ENCODE measurements at regions not wholly inside any gene's neighbourhood (a gene's known extent, or its start where the extent isn't known, plus 50 kb on each side); places are given as distances from the start of the nearest gene placed in this dataset.

DNA sequence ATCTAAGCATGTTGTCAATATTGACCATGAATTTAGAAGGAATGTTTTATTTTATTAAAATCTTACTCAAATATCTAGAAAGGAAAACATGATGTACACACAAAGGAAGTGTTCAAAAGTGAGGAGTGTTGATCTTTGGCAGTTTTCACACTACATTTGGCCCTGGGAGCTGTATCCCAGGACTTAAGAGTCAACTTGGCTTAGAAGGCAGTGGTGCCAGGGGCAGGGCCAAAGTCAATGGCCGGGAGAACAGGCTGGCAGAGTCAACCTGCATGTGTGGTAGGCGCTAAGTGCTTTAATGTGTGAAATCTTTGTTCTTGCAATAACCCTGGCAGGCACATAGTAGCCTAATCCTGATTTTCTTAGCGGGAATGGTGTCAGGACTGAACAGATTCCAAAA lies 228.4 kb downstream of the TENT4A start:
- TF ChIP-seq, protein P1, sequence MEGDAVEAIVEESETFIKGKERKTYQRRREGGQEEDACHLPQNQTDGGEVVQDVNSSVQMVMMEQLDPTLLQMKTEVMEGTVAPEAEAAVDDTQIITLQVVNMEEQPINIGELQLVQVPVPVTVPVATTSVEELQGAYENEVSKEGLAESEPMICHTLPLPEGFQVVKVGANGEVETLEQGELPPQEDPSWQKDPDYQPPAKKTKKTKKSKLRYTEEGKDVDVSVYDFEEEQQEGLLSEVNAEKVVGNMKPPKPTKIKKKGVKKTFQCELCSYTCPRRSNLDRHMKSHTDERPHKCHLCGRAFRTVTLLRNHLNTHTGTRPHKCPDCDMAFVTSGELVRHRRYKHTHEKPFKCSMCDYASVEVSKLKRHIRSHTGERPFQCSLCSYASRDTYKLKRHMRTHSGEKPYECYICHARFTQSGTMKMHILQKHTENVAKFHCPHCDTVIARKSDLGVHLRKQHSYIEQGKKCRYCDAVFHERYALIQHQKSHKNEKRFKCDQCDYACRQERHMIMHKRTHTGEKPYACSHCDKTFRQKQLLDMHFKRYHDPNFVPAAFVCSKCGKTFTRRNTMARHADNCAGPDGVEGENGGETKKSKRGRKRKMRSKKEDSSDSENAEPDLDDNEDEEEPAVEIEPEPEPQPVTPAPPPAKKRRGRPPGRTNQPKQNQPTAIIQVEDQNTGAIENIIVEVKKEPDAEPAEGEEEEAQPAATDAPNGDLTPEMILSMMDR (conservative IDR thresholded peaks at IDR 0.05; ENCODE audit: low read depth, low read length) = no peak
- no peak for DNase-seq (ENCODE audit: low read depth)

DNA sequence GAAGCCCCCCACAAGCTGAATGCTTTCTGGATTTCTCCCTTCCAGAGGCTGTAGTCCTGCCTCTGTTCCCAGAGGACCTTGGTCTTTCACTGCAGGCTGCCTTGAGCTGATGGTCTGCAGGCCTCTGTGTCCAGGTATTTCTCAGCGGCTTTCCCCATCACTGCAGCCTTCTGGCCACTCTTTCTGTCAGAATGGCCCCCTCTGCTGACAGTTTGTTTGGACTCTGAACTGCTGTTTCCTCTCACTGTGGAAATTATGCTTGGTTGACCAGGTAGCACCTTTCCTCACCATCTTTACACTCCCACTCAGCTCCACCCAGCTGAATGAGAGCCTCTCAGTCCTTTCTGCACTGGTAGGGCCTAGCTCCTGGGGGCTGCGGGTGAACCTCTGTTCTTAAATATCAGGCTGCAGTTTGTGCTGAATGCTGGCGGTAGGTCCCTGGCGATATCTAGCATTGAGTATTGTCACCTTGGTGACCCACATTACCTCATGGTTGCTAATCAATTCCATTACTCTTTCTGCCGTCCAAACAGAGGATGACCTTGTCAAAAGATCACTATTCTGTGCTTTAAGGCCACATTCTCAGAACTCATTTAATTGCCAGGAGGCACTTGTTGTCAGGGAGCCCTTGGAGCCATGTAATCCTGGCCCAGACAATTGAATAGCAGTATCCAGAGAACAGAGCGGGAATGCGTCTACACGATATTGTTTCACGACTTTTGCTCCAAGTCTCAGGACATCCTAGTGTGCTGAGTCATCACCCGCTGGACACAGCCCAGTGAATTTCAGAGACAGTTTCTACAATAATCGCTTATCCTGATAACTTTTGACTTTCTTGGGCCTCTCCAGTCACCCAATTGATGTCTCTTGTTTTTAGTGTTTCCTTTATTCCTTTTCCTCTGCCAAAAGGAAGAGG lies 230.2 kb downstream of the TENT4A start:
- no peak for DNase-seq (ENCODE audit: low read depth)
- TF ChIP-seq, protein P1 (conservative IDR thresholded peaks at IDR 0.05; ENCODE audit: low read depth, low read length) = no peak
- no peak overlapping the region for H3K4me3 ChIP-seq (ENCODE audit: low read length)

More for the DNA sequence above, 228.4 kb downstream of the TENT4A start:
- H3K4me3 ChIP-seq (ENCODE audit: low read length) = no peak overlapping the region

DNA sequence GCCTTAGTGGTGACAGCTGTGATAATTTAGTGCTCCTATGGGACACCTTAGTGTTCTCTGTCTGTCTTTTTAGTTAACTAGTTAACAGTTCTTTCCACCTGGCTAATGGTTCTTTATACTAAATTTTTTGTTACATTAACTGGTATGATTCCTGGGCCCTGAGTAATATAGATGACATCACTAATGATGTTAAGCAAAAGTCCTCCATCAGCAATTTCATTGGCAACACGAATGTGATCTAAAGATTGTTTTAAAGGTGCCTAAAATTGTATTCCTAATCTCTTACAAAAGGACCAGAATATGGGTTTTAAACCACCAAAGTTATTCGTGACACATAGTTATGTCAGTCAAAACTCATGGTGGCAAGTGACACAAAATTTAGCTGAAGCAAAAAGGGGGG lies 235.3 kb downstream of the TENT4A start:
- TF ChIP-seq, protein P1 (conservative IDR thresholded peaks at IDR 0.05; ENCODE audit: low read depth, low read length) = no peak
- no peak overlapping the region for H3K4me3 ChIP-seq (ENCODE audit: low read length)
- DNase-seq (ENCODE audit: low read depth) = no peak

DNA sequence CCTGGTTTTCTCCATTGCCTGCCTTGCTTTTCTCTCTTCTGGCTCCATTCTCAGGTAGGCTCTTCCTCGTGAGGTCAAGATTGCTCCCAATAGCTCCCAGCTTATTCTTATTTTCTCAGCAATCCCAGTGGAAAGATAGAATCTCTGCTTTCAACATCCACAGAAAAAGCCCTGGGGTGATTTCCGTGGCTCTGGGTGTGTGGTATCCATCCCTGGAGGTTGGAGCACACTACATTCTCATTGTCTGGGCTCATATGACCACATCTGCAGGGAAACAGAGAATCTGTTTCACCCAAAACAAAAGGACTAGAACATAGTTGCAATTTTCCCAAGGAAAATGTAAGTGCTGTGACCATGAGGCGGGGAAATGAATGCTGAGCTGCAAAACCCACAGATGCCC lies 236.0 kb downstream of the TENT4A start:
- no peak overlapping the region for H3K4me3 ChIP-seq (ENCODE audit: low read length)
- TF ChIP-seq, protein P1 (conservative IDR thresholded peaks at IDR 0.05; ENCODE audit: low read depth, low read length) = no peak
- no peak for DNase-seq (ENCODE audit: low read depth)

DNA sequence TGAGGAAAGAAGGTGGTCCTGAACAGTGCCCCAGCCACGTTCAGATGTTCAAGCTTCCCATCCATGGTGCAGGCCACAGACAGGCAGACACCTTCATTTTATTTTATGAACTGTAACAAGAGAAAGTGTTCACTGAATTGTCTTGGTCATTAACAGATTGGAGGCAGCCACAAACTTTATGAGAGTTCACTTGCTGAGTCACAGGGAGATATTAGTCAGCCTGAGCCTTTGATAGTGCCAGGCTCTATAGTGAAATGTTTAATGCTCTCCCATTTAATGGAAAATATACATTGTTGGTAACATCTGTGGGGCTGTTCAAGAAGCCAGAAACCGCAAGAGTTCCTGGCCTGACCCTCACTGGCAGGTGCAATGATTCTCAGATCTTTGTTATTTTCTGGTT lies 237.0 kb downstream of the TENT4A start:
- TF ChIP-seq, protein P1 (conservative IDR thresholded peaks at IDR 0.05; ENCODE audit: low read depth, low read length) = no peak
- no peak overlapping the region for H3K4me3 ChIP-seq (ENCODE audit: low read length)
- DNase-seq (ENCODE audit: low read depth) = no peak

GRCh38 chr5:6950860-6951259 lies 237.6 kb downstream of the TENT4A start:
- TF ChIP-seq, protein P1 (conservative IDR thresholded peaks at IDR 0.05; ENCODE audit: low read depth, low read length) = no peak
- no peak overlapping the region for H3K4me3 ChIP-seq (ENCODE audit: low read length)
- DNase-seq (ENCODE audit: low read depth) = no peak

GRCh38 chr5:6961123-6961522 lies 247.9 kb downstream of the TENT4A start:
- DNase-seq (ENCODE audit: low read depth) = no peak
- no peak overlapping the region for H3K4me3 ChIP-seq (ENCODE audit: low read length)
- TF ChIP-seq, protein P1 (conservative IDR thresholded peaks at IDR 0.05; ENCODE audit: low read depth, low read length) = no peak
